HG02884 (cell line): ENCODE measurements at regions not wholly inside any gene's neighbourhood (a gene's known extent, or its start where the extent isn't known, plus 50 kb on each side); places are given as distances from the start of the nearest gene placed in this dataset.

Experiments used
- ATAC-seq: cut with Tn5 transposase; IDR thresholded peaks from one replicate; pipeline ENCODE4 v1.9.1; 2021; ENCODE audit warnings: mild to moderate bottlenecking, moderate library complexity; ENCODE audit not compliant: unreplicated experiment

- no peak for ATAC-seq
Measured at GRCh38 chr11:92382311-92382710, 157.7 kb downstream of the FAT3 start.

- no peak for ATAC-seq
Measured at GRCh38 chr11:92383430-92383829, 158.8 kb downstream of the FAT3 start.

- no peak for ATAC-seq
Measured at GRCh38 chr11:92384358-92384757, 159.7 kb downstream of the FAT3 start.

- ATAC-seq, result no peak
Measured at GRCh38 chr11:92384802-92385201, 160.2 kb downstream of the FAT3 start.

- ATAC-seq, result no peak
Measured at GRCh38 chr11:92386577-92386976, 162.0 kb downstream of the FAT3 start.

GRCh38 chr11:92387859-92388258, 163.2 kb downstream of the FAT3 start:
- ATAC-seq, result no peak

- ATAC-seq, result no peak
Measured at GRCh38 chr11:92388380-92388779, 163.8 kb downstream of the FAT3 start.

- ATAC-seq, result no peak
Measured at GRCh38 chr11:92390783-92391182, 166.2 kb downstream of the FAT3 start.

GRCh38 chr11:92391364-92391763, 166.7 kb downstream of the FAT3 start:
- no peak for ATAC-seq

- no peak for ATAC-seq
Measured at GRCh38 chr11:92391808-92392207, 167.2 kb downstream of the FAT3 start.

- no peak for ATAC-seq
Measured at GRCh38 chr11:92393218-92393617, 168.6 kb downstream of the FAT3 start.

GRCh38 chr11:92396133-92396532, 171.5 kb downstream of the FAT3 start:
- no peak for ATAC-seq

GRCh38 chr11:92397221-92397755, 172.7 kb downstream of the FAT3 start:
- ATAC-seq, result no peak

GRCh38 chr11:92399705-92400104, 175.1 kb downstream of the FAT3 start:
- no peak for ATAC-seq

GRCh38 chr11:92401520-92401919, 176.9 kb downstream of the FAT3 start:
- ATAC-seq, result no peak

GRCh38 chr11:92406472-92406871, 181.9 kb downstream of the FAT3 start:
- no peak for ATAC-seq

- ATAC-seq, result no peak
Measured at GRCh38 chr11:92409355-92409754, 184.7 kb downstream of the FAT3 start.

GRCh38 chr11:92409956-92410355, 185.3 kb downstream of the FAT3 start:
- ATAC-seq, result no peak

- ATAC-seq, result no peak
Measured at GRCh38 chr11:92410526-92410925, 185.9 kb downstream of the FAT3 start.

GRCh38 chr11:92411431-92411830, 186.8 kb downstream of the FAT3 start:
- ATAC-seq, result no peak

GRCh38 chr11:92413757-92414513, 189.3 kb downstream of the FAT3 start:
- ATAC-seq, result peak; percentile 60

- no peak for ATAC-seq
Measured at GRCh38 chr11:92416971-92417725, 192.5 kb downstream of the FAT3 start.
